Endodermal cell (in vitro differentiated cells): ENCODE measurements at regions not wholly inside any gene's neighbourhood (a gene's known extent, or its start where the extent isn't known, plus 50 kb on each side); places are given as distances from the start of the nearest gene placed in this dataset.
"Not testable (repeated sequence)": the region's sequence is repeated elsewhere in the genome, so short reads cannot be mapped to it uniquely, and the experiment has no call there.

Experiments used
- DNase-seq: peaks from one replicate; pipeline ENCODE4 v3.0.0-alpha.2; 2017
- H3K27ac ChIP-seq: 2 replicates; pipeline ENCODE4 v1.5.1; 2013; ENCODE audit warnings: mild to moderate bottlenecking, low read depth, low read length, moderate library complexity
- H3K27me3 ChIP-seq: 2 replicates; pipeline ENCODE4 v1.6.1; 2013; ENCODE audit warnings: mild to moderate bottlenecking, low read length, moderate library complexity; ENCODE audit not compliant: insufficient read depth, control insufficient read depth, poor library complexity, severe bottlenecking
- H3K36me3 ChIP-seq: 2 replicates; pipeline ENCODE4 v1.7.0; 2013; ENCODE audit warnings: mild to moderate bottlenecking, low read length, moderate library complexity; ENCODE audit not compliant: control insufficient read depth, insufficient read depth
- H3K4me1 ChIP-seq: one replicate; pipeline ENCODE4 v1.7.0; 2013; ENCODE audit warnings: low read length; ENCODE audit not compliant: control insufficient read depth, insufficient read depth
- H3K4me3 ChIP-seq: 2 replicates; pipeline ENCODE4 v1.5.1; 2013; ENCODE audit warnings: mild to moderate bottlenecking, low read length, moderate library complexity
- H3K9ac ChIP-seq: 2 replicates; pipeline ENCODE4 v1.6.1; 2013; ENCODE audit warnings: mild to moderate bottlenecking, low read length, moderate library complexity; ENCODE audit not compliant: poor library complexity, severe bottlenecking; ENCODE audit errors: extremely low read depth
- H3K9me3 ChIP-seq: 2 replicates; pipeline ENCODE4 v1.6.1; 2013; ENCODE audit warnings: mild to moderate bottlenecking, low read length, moderate library complexity; ENCODE audit not compliant: control insufficient read depth
- H3K27ac Mint-ChIP-seq: 2 replicates; pipeline ENCODE4 v1.8.0; 2020; ENCODE audit warnings: mixed read lengths
- H3K27me3 Mint-ChIP-seq: 2 replicates; pipeline ENCODE4 v1.8.0; 2021; ENCODE audit warnings: mild to moderate bottlenecking, mixed read lengths; ENCODE audit not compliant: insufficient read depth
- H3K36me3 Mint-ChIP-seq: 2 replicates; pipeline ENCODE4 v1.8.0; 2020; ENCODE audit warnings: low read depth, mixed read lengths
- H3K4me1 Mint-ChIP-seq: 2 replicates; pipeline ENCODE4 v1.8.0; 2020; ENCODE audit warnings: mixed read lengths
- H3K4me3 Mint-ChIP-seq: 2 replicates; pipeline ENCODE4 v1.8.0; 2020; ENCODE audit warnings: mild to moderate bottlenecking, moderate library complexity, mixed read lengths
- H3K9me3 Mint-ChIP-seq: 2 replicates; pipeline ENCODE4 v1.8.0; 2020; ENCODE audit warnings: mild to moderate bottlenecking, mixed read lengths
- WGBS, 2 experiments: methylation state at CpG; one replicate each; pipeline versions ENCODE4 v1.1.5 to v1.1.7; 2013; ENCODE audit warnings: missing lambda C conversion rate in 2 of 2, mixed read lengths in 1 of 2; ENCODE audit not compliant: insufficient coverage in 1 of 2, insufficient read length in 1 of 2; 5-methylcytosine and 5-hydroxymethylcytosine counted together
- TF ChIP-seq, protein P1 (sequence below): fragments of 200-600 bp; sonication (generic); conservative IDR thresholded peaks from 2 replicates; pipeline ENCODE4 v1.5.0; 2021; ENCODE audit warnings: antibody characterized with exemption, mild to moderate bottlenecking

DNA sequence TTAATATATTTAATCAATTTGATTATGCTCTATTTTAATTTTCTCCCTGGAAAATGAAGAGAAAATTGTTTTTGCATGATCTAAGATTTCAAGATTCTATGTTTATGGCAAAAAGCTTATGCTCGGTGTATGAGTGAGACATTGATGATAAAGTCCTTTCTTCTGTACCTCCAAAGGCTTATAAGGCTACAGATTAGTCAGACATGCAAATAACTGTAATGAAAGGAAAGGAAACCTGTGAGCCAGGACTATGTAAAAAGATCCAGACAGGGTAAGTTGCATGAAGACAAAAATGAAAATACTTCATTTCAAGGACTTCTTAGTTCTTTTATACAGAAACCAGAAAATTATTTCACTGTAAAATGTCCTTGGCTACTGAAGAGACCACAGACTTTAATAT lies 52.2 kb upstream of the EDIL3 start:
- H3K9me3 Mint-ChIP-seq, result peaks cover 3% of the 10 kb centered on the region
- no peaks in the 10 kb centered on the region for H3K27me3 Mint-ChIP-seq
- no peak overlapping the region for H3K4me3 ChIP-seq
- TF ChIP-seq, protein P1, sequence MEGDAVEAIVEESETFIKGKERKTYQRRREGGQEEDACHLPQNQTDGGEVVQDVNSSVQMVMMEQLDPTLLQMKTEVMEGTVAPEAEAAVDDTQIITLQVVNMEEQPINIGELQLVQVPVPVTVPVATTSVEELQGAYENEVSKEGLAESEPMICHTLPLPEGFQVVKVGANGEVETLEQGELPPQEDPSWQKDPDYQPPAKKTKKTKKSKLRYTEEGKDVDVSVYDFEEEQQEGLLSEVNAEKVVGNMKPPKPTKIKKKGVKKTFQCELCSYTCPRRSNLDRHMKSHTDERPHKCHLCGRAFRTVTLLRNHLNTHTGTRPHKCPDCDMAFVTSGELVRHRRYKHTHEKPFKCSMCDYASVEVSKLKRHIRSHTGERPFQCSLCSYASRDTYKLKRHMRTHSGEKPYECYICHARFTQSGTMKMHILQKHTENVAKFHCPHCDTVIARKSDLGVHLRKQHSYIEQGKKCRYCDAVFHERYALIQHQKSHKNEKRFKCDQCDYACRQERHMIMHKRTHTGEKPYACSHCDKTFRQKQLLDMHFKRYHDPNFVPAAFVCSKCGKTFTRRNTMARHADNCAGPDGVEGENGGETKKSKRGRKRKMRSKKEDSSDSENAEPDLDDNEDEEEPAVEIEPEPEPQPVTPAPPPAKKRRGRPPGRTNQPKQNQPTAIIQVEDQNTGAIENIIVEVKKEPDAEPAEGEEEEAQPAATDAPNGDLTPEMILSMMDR, result no peak
- H3K27ac Mint-ChIP-seq, result no peak overlapping the region
- no peaks in the 10 kb centered on the region for H3K36me3 Mint-ChIP-seq
- no peak overlapping the region for H3K4me3 Mint-ChIP-seq
- no peaks in the 10 kb centered on the region for H3K36me3 ChIP-seq
- no peak overlapping the region for H3K27ac ChIP-seq
- no peaks in the 10 kb centered on the region for H3K4me1 ChIP-seq
- H3K9ac ChIP-seq, result no peak overlapping the region
- 87 to 100% methylated on average over 1 of the region's 1 CpG for WGBS, 2 experiments
- no peak for DNase-seq
- peaks cover 4% of the 10 kb centered on the region for H3K9me3 ChIP-seq
- H3K4me1 Mint-ChIP-seq, result no peaks in the 10 kb centered on the region
- no peaks in the 10 kb centered on the region for H3K27me3 ChIP-seq

DNA sequence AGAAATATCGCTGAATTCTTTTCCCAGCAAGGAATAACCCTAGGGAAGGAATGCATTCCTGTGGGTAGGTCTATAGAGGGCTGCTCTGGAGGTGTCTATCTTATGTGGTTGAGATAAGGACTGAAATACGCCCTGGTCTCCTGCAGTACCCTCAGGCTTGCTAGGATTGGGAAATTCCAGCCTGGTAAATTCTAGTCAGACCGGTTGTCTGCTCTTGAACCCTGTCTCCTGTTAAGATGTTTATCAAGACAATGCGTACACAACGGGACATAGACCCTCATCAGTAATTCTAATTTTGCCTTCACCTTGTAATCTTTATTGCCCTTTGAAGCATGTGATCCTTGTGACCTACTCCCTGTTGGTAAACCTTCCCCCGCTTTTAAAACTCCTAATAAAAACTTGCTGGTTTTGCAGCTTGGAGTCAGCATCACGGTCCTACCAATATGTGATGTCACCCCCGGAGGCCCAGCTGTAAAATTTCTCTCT lies 51.2 kb upstream of the EDIL3 start:
- not testable (repeated sequence) for H3K9me3 ChIP-seq, H3K4me3 ChIP-seq, H3K9ac ChIP-seq, H3K27me3 ChIP-seq, H3K27me3 Mint-ChIP-seq, H3K36me3 Mint-ChIP-seq, H3K4me1 ChIP-seq, H3K9me3 Mint-ChIP-seq, H3K4me3 Mint-ChIP-seq, H3K27ac ChIP-seq, H3K27ac Mint-ChIP-seq, DNase-seq, H3K36me3 ChIP-seq, H3K4me1 Mint-ChIP-seq
- 91 to 95% methylated on average over 3 to 8 of the region's 8 CpGs for WGBS, 2 experiments
